Trophoblast cell (in vitro differentiated cells and primary cell): ENCODE measurements at regions not wholly inside any gene's neighbourhood (a gene's known extent, or its start where the extent isn't known, plus 50 kb on each side); places are given as distances from the start of the nearest gene placed in this dataset.

Source experiments
- DNase-seq, 2 donors: peaks; one replicate each; pipeline ENCODE4 v3.0.0-alpha.2; 2016
- H2AFZ ChIP-seq: 2 replicates; pipeline ENCODE4 v1.6.1; 2013; ENCODE audit warnings: low read length, moderate library complexity, mild to moderate bottlenecking; ENCODE audit not compliant: insufficient read depth, poor library complexity
- H2AK5ac ChIP-seq: 2 replicates; pipeline ENCODE4 v1.6.1; 2013; ENCODE audit warnings: mild to moderate bottlenecking, low read length
- H2BK120ac ChIP-seq: 2 replicates; pipeline ENCODE4 v1.6.1; 2013; ENCODE audit warnings: low read length, mild to moderate bottlenecking, moderate library complexity; ENCODE audit not compliant: insufficient read depth, poor library complexity
- H2BK12ac ChIP-seq: 2 replicates; pipeline ENCODE4 v1.6.1; 2013; ENCODE audit warnings: mild to moderate bottlenecking, low read length, moderate library complexity
- H2BK5ac ChIP-seq: 2 replicates; pipeline ENCODE4 v1.6.1; 2013; ENCODE audit warnings: low read length, low read depth, moderate library complexity, mild to moderate bottlenecking; ENCODE audit not compliant: poor library complexity
- H3K14ac ChIP-seq: 2 replicates; pipeline ENCODE4 v1.6.1; 2013; ENCODE audit warnings: mild to moderate bottlenecking, low read length
- H3K18ac ChIP-seq: 2 replicates; pipeline ENCODE4 v1.6.1; 2013; ENCODE audit warnings: mild to moderate bottlenecking, low read length
- H3K23ac ChIP-seq: 2 replicates; pipeline ENCODE4 v1.6.1; 2013; ENCODE audit warnings: low read length
- H3K27ac ChIP-seq: 2 replicates; pipeline ENCODE4 v1.5.1; 2013; ENCODE audit warnings: low read depth, mild to moderate bottlenecking, inconsistent platforms, low read length, moderate library complexity
- H3K27me3 ChIP-seq: 2 replicates; pipeline ENCODE4 v1.6.1; 2013; ENCODE audit warnings: inconsistent platforms, mild to moderate bottlenecking, low read length, moderate library complexity; ENCODE audit not compliant: insufficient read depth
- H3K36me3 ChIP-seq, 2 experiments: 1 replicate in 1 of 2; 2 replicates in 1 of 2; pipeline ENCODE4 v1.6.1; 2013; ENCODE audit warnings: low read length in 2 of 2, mild to moderate bottlenecking in 2 of 2, moderate library complexity in 1 of 2; ENCODE audit not compliant: insufficient read depth in 2 of 2, control insufficient read depth in 1 of 2
- H3K4ac ChIP-seq: 2 replicates; pipeline ENCODE4 v1.6.1; 2013; ENCODE audit warnings: low read depth, mild to moderate bottlenecking, low read length, moderate library complexity
- H3K4me1 ChIP-seq, 2 experiments: 1 replicate in 1 of 2; 2 replicates in 1 of 2; pipeline ENCODE4 v1.6.1; 2013; ENCODE audit warnings: low read length in 2 of 2, mild to moderate bottlenecking in 2 of 2, moderate library complexity in 1 of 2; ENCODE audit not compliant: insufficient read depth in 2 of 2, control insufficient read depth in 1 of 2
- H3K4me2 ChIP-seq: 2 replicates; pipeline ENCODE4 v1.6.1; 2013; ENCODE audit warnings: inconsistent platforms, mild to moderate bottlenecking, low read length, moderate library complexity
- H3K4me3 ChIP-seq: 2 replicates; pipeline ENCODE4 v1.5.1; 2013; ENCODE audit warnings: mild to moderate bottlenecking, low read depth, low read length, inconsistent platforms
- H3K79me1 ChIP-seq: one replicate; pipeline ENCODE4 v1.6.1; 2013; ENCODE audit warnings: low read length
- H3K79me2 ChIP-seq: 2 replicates; pipeline ENCODE4 v1.6.1; 2013; ENCODE audit warnings: low read length, mild to moderate bottlenecking; ENCODE audit not compliant: control insufficient read depth, insufficient read depth, poor library complexity
- H3K9ac ChIP-seq: 2 replicates; pipeline ENCODE4 v1.6.1; 2013; ENCODE audit warnings: mild to moderate bottlenecking, low read length
- H3K9me3 ChIP-seq: 2 replicates; pipeline ENCODE4 v1.6.1; 2013; ENCODE audit warnings: low read depth, mild to moderate bottlenecking, control low read depth, inconsistent platforms, low read length; ENCODE audit not compliant: insufficient read depth
- H4K12ac ChIP-seq: 2 replicates; pipeline ENCODE4 v1.6.1; 2013; ENCODE audit warnings: low read depth, mild to moderate bottlenecking, low read length, moderate library complexity
- H4K8ac ChIP-seq: 2 replicates; pipeline ENCODE4 v1.6.1; 2013; ENCODE audit warnings: low read depth, mild to moderate bottlenecking, low read length, moderate library complexity
- H4K91ac ChIP-seq: one replicate; pipeline ENCODE4 v1.6.1; 2013; ENCODE audit warnings: low read depth, mild to moderate bottlenecking, low read length, moderate library complexity
- whole genome bisulfite sequencing: extraction: QIAGEN DNeasy Blood & Tissue Kit; methylation state at CpG from one replicate; pipeline ENCODE4 v1.1.7; 2013; ENCODE audit warnings: missing lambda C conversion rate; ENCODE audit not compliant: insufficient read length, insufficient coverage; ENCODE audit errors: extremely low coverage; 5-methylcytosine and 5-hydroxymethylcytosine counted together

DNA sequence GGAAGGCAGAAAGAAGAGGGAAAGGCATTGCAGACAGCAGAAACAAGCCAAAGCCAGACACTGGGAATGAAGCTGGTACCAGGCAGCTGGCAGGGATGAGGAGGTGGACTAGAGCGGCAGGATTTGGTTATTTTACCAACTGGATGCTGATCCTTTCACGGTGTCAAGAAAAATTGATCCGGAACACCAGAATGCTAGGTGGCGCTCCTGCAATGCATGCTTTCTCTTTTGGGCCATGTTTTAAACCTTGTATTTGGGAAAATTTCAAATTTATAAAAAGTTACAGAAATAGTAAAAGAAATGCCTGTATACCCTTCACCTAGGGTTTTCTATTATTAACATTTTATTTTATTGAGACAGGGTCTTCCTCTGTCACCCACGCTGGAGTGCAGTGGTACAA lies 224.7 kb downstream of the SOX9 start:
- Histone ChIP-seq H3K4me3 (no peak overlapping the region), H4K12ac (no peak overlapping the region), H3K18ac (no peak overlapping the region), H2BK5ac (no peak overlapping the region), H3K14ac (no peak overlapping the region), H4K8ac (no peak overlapping the region), H2BK120ac (no peak overlapping the region), H2AK5ac (no peak overlapping the region), H3K79me1 (peaks cover 1% of the 10 kb centered on the region), H3K79me2 (no peaks in the 10 kb centered on the region), H3K9me3 (no peaks in the 10 kb centered on the region), H3K4ac (no peak overlapping the region), H3K27me3 (no peaks in the 10 kb centered on the region), H3K4me1 (no peaks in the 10 kb centered on the region), H2BK12ac (no peak overlapping the region), H3K23ac (no peak overlapping the region), H3K27ac (no peak overlapping the region), H2AFZ (no peak overlapping the region), H3K4me2 (no peak overlapping the region), H3K36me3 (no peaks in the 10 kb centered on the region), H4K91ac (no peak overlapping the region), H3K9ac (no peak overlapping the region)
- no CpG with 5 or more reads among the region's 5 CpGs for WGBS
- no peak for DNase-seq

DNA sequence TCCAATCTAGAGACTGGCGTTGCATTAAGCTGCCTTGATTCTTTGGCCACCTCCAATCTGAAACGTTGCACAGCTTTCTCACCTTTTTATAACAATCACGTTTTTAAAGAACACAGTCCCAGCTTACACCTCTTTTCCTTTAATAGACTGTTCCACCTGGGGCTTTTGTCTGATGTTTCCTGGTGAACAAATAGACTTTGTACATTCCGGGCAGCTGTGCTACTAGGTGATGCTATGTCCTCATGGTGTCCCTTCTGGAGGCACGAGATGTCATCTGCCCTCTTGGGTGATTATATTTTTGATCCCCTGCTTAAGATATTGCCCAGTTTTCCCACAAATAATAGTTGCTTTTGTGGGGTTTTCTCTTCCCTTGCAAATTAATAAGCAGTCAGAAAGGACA lies 225.5 kb downstream of the SOX9 start:
- DNase-seq = no peak
- Histone ChIP-seq H4K8ac (no peak overlapping the region), H4K91ac (no peak overlapping the region), H3K36me3 (no peaks in the 10 kb centered on the region), H3K4me2 (no peak overlapping the region), H2BK120ac (no peak overlapping the region), H3K27me3 (no peaks in the 10 kb centered on the region), H3K23ac (no peak overlapping the region), H3K9me3 (no peaks in the 10 kb centered on the region), H3K79me1 (no peaks in the 10 kb centered on the region), H3K9ac (no peak overlapping the region), H3K14ac (no peak overlapping the region), H3K27ac (no peak overlapping the region), H3K4me1 (no peaks in the 10 kb centered on the region), H3K4me3 (no peak overlapping the region), H2AFZ (no peak overlapping the region), H4K12ac (no peak overlapping the region), H3K79me2 (no peaks in the 10 kb centered on the region), H3K18ac (no peak overlapping the region), H2BK5ac (no peak overlapping the region), H3K4ac (no peak overlapping the region), H2BK12ac (no peak overlapping the region), H2AK5ac (no peak overlapping the region)
- no CpG with 5 or more reads among the region's 5 CpGs for WGBS

DNA sequence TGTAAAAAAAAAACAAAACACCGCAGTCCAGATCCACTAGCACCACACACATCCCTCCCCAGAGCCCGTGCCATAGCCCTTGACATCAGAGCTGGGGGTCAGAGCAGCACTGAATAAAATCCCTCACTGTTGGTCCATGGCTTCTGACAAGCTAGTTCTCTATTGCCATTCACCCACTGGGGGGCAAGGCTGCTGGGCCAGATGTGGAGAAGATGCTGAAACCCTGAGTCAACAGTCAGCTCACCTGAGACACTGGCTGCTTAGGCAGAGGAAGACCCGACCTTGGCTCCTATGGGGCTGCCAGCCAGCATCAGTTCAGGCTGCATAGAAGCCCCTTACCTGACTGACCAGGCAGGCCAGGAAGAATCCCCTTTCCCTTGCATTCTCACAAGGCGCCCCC lies 228.2 kb downstream of the SOX9 start:
- no peak overlapping the region for H4K8ac ChIP-seq
- H3K36me3 ChIP-seq = no peaks in the 10 kb centered on the region
- no peak overlapping the region for H3K27ac ChIP-seq
- no peak overlapping the region for H2AFZ ChIP-seq
- no peaks in the 10 kb centered on the region for H3K79me1 ChIP-seq
- no peak overlapping the region for H2BK120ac ChIP-seq
- no peak overlapping the region for H2BK5ac ChIP-seq
- H3K18ac ChIP-seq = no peak overlapping the region
- no peak overlapping the region for H3K4me2 ChIP-seq
- H3K4me1 ChIP-seq = peaks cover 3 to 4% of the 10 kb centered on the region in 2 experiments
- H3K9me3 ChIP-seq = no peaks in the 10 kb centered on the region
- H2BK12ac ChIP-seq = no peak overlapping the region
- no peak overlapping the region for H4K12ac ChIP-seq
- no peak overlapping the region for H2AK5ac ChIP-seq
- H3K4me3 ChIP-seq = no peak overlapping the region
- H3K9ac ChIP-seq = no peak overlapping the region
- no peaks in the 10 kb centered on the region for H3K79me2 ChIP-seq
- no peak overlapping the region for H4K91ac ChIP-seq
- no peak overlapping the region for H3K14ac ChIP-seq
- H3K4ac ChIP-seq = no peak overlapping the region
- DNase-seq = no peak
- no peak overlapping the region for H3K23ac ChIP-seq
- H3K27me3 ChIP-seq = no peaks in the 10 kb centered on the region
- WGBS = no CpG with 5 or more reads among the region's 4 CpGs

DNA sequence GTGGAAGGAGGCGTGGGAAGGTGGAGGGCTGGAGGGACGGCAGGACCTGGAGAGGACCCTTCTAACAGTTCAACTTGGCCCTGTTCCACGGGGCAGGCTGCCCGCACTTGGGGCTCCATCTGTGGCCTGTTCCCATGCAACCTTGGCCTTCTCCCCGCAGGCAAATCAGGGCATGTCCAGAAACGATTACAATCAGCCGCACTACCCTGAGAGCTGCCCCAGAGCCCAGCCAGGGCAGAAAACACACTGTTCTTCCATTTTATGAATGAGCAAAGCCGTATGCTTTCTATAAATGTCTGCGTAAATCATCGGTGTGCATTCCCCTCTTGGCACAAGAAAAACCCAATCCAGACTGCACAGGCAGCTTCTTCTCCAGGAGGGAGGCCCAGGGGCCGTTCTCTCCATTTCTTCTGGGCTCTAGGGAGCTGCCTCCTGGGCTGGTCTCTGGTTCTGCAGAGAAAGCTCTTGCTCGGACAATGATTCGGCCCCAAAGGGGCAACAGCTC lies 228.7 kb downstream of the SOX9 start:
- H3K4me1 ChIP-seq = peaks cover 3 to 4% of the 10 kb centered on the region in 2 experiments
- no peak overlapping the region for H3K9ac ChIP-seq
- no peak overlapping the region for H2BK5ac ChIP-seq
- no peaks in the 10 kb centered on the region for H3K27me3 ChIP-seq
- H2BK120ac ChIP-seq = no peak overlapping the region
- no peak overlapping the region for H3K4me2 ChIP-seq
- no peak overlapping the region for H3K18ac ChIP-seq
- WGBS = no CpG with 5 or more reads among the region's 13 CpGs
- H3K79me1 ChIP-seq = no peaks in the 10 kb centered on the region
- H3K4me3 ChIP-seq = no peak overlapping the region
- no peaks in the 10 kb centered on the region for H3K79me2 ChIP-seq
- no peaks in the 10 kb centered on the region for H3K36me3 ChIP-seq
- DNase-seq = no peak
- no peak overlapping the region for H2AK5ac ChIP-seq
- H4K8ac ChIP-seq = no peak overlapping the region
- no peak overlapping the region for H3K14ac ChIP-seq
- H4K12ac ChIP-seq = no peak overlapping the region
- H3K23ac ChIP-seq = no peak overlapping the region
- no peak overlapping the region for H3K27ac ChIP-seq
- no peak overlapping the region for H2AFZ ChIP-seq
- no peak overlapping the region for H2BK12ac ChIP-seq
- no peak overlapping the region for H3K4ac ChIP-seq
- H4K91ac ChIP-seq = no peak overlapping the region
- no peaks in the 10 kb centered on the region for H3K9me3 ChIP-seq
